Cardiac muscle cell (in vitro differentiated cells and primary cell): ENCODE measurements at regions not wholly inside any gene's neighbourhood (a gene's known extent, or its start where the extent isn't known, plus 50 kb on each side); places are given as distances from the start of the nearest gene placed in this dataset.
"Not testable (repeated sequence)": the region's sequence is repeated elsewhere in the genome, so short reads cannot be mapped to it uniquely, and the experiment has no call there.

ENCODE experiments used
- DNase-seq, 2 donors: peaks; one replicate each; pipeline versions ENCODE4 v3.0.0 to v3.0.0-alpha.2; 2010 to 2017; ENCODE audit warnings: low read depth in 1 of 2, low spot score in 1 of 2
- H3K27ac ChIP-seq: fragments of 200-600 bp; sonication (generic); 2 replicates; pipeline ENCODE4 v1.5.1; 2016
- H3K27me3 ChIP-seq: fragments of 200-600 bp; sonication (generic); 2 replicates; pipeline ENCODE4 v1.6.0; 2016; ENCODE audit warnings: control low read depth
- H3K36me3 ChIP-seq: fragments of 200-600 bp; sonication (generic); 2 replicates; pipeline ENCODE4 v1.5.1; 2016; ENCODE audit warnings: control low read depth
- H3K4me1 ChIP-seq: fragments of 200-600 bp; sonication (generic); 2 replicates; pipeline ENCODE4 v1.8.1; 2017; ENCODE audit warnings: low read depth, mild to moderate bottlenecking, mixed run types
- H3K4me3 ChIP-seq: fragments of 200-600 bp; sonication (generic); 2 replicates; pipeline ENCODE4 v1.5.1; 2016; ENCODE audit warnings: mild to moderate bottlenecking
- H3K9me3 ChIP-seq: fragments of 200-600 bp; sonication (generic); 2 replicates; pipeline ENCODE4 v1.5.1; 2017; ENCODE audit warnings: low read depth, mild to moderate bottlenecking, control low read depth
- CTCF ChIP-seq: IDR thresholded peaks from 2 replicates; pipeline ENCODE4 v1.5.1; 2012; ENCODE audit warnings: low read depth, mild to moderate bottlenecking, low read length

- Histone ChIP-seq H3K27ac (no peak overlapping the region), H3K27me3 (no peaks in the 10 kb centered on the region), H3K4me1 (no peaks in the 10 kb centered on the region), H3K4me3 (no peak overlapping the region), H3K36me3 (no peaks in the 10 kb centered on the region), H3K9me3 (no peaks in the 10 kb centered on the region)
- no peak for TF ChIP-seq CTCF
- no peak for DNase-seq
Observed at GRCh38 chr21:14013056-14013603, 197.6 kb downstream of the LIPI start.

GRCh38 chr21:14012409-14012808 lies 198.3 kb downstream of the LIPI start:
- Histone ChIP-seq H3K27me3 (no peaks in the 10 kb centered on the region), H3K4me3 (no peak overlapping the region), H3K9me3 (no peaks in the 10 kb centered on the region), H3K27ac (no peak overlapping the region), H3K36me3 (no peaks in the 10 kb centered on the region), H3K4me1 (no peaks in the 10 kb centered on the region)
- DNase-seq: no peak
- TF ChIP-seq CTCF: no peak

- not testable (repeated sequence) for H3K4me3 ChIP-seq, H3K4me1 ChIP-seq, H3K9me3 ChIP-seq, H3K36me3 ChIP-seq, DNase-seq, H3K27ac ChIP-seq, H3K27me3 ChIP-seq
Observed at GRCh38 chr21:14011751-14012150, 199.0 kb downstream of the LIPI start.

GRCh38 chr21:14011149-14011548 lies 199.6 kb downstream of the LIPI start:
- not testable (repeated sequence) for H3K27me3 ChIP-seq, DNase-seq, H3K36me3 ChIP-seq, H3K4me1 ChIP-seq, H3K4me3 ChIP-seq, H3K27ac ChIP-seq, H3K9me3 ChIP-seq

- no peak for DNase-seq
- Histone ChIP-seq H3K9me3 (no peaks in the 10 kb centered on the region), H3K27me3 (no peaks in the 10 kb centered on the region), H3K4me3 (no peak overlapping the region), H3K4me1 (no peaks in the 10 kb centered on the region), H3K27ac (no peak overlapping the region), H3K36me3 (no peaks in the 10 kb centered on the region)
- TF ChIP-seq CTCF: no peak
Observed at GRCh38 chr21:14010729-14011128, 200.0 kb downstream of the LIPI start.

GRCh38 chr21:14009990-14010389 lies 200.8 kb downstream of the LIPI start:
- DNase-seq, H3K27ac ChIP-seq, H3K36me3 ChIP-seq, H3K9me3 ChIP-seq, H3K4me1 ChIP-seq, H3K27me3 ChIP-seq, H3K4me3 ChIP-seq: not testable (repeated sequence)

- not testable (repeated sequence) for H3K27me3 ChIP-seq, H3K4me3 ChIP-seq, H3K4me1 ChIP-seq, H3K36me3 ChIP-seq, H3K9me3 ChIP-seq, H3K27ac ChIP-seq, DNase-seq
Observed at GRCh38 chr21:14009238-14009981, 201.3 kb downstream of the LIPI start.

GRCh38 chr21:14008436-14008835 lies 202.3 kb downstream of the LIPI start:
- not testable (repeated sequence) for H3K27me3 ChIP-seq, H3K4me1 ChIP-seq, DNase-seq, H3K36me3 ChIP-seq, H3K4me3 ChIP-seq, H3K9me3 ChIP-seq, H3K27ac ChIP-seq

GRCh38 chr21:14008006-14008405 lies 202.7 kb downstream of the LIPI start:
- H3K9me3 ChIP-seq, H3K4me1 ChIP-seq, H3K27ac ChIP-seq, H3K4me3 ChIP-seq, H3K36me3 ChIP-seq, H3K27me3 ChIP-seq, DNase-seq: not testable (repeated sequence)

GRCh38 chr21:14006144-14006543 lies 204.6 kb downstream of the LIPI start:
- H3K4me1 ChIP-seq, H3K9me3 ChIP-seq, H3K27ac ChIP-seq, H3K27me3 ChIP-seq, H3K36me3 ChIP-seq, H3K4me3 ChIP-seq, DNase-seq: not testable (repeated sequence)
